OCI-LY3 (cell line): ENCODE measurements at regions not wholly inside any gene's neighbourhood (a gene's known extent, or its start where the extent isn't known, plus 50 kb on each side); places are given as distances from the start of the nearest gene placed in this dataset.

Experiments
- H2AFZ ChIP-seq: fragments of 200-600, 300-600 bp; shearing (Covaris generic); 2 replicates; pipeline ENCODE4 v1.6.0; 2014; ENCODE audit warnings: antibody characterized with exemption, low read depth, low read length
- H3K27ac ChIP-seq: fragments of 200-600, 300-600 bp; sonication (generic); 2 replicates; pipeline ENCODE4 v1.5.1; 2014; ENCODE audit warnings: mild to moderate bottlenecking, low read length, moderate library complexity, mixed read lengths
- H3K27me3 ChIP-seq: fragments of 200-600, 300-600 bp; sonication (generic); 2 replicates; pipeline ENCODE4 v1.6.1; 2014; ENCODE audit warnings: low read depth, low read length, mixed read lengths
- H3K36me3 ChIP-seq: fragments of 200-600, 300-600 bp; sonication (generic); replicated peaks from 2 replicates; pipeline ENCODE3; 2014; ENCODE audit warnings: low read depth, low read length, mixed read lengths
- H3K4me1 ChIP-seq: fragments of 300-600, 200-600 bp; sonication (generic); 2 replicates; pipeline ENCODE4 v1.6.1; 2014; ENCODE audit warnings: low read length, mixed read lengths
- H3K4me2 ChIP-seq: fragments of 200-600, 300-600 bp; sonication (generic); 2 replicates; pipeline ENCODE4 v1.6.1; 2014; ENCODE audit warnings: low read length, mixed read lengths
- H3K4me3 ChIP-seq: fragments of 300-600, 200-600 bp; sonication (generic); 2 replicates; pipeline ENCODE4 v1.5.1; 2014; ENCODE audit warnings: antibody characterized with exemption, mild to moderate bottlenecking, low read length, moderate library complexity
- H3K79me2 ChIP-seq: fragments of 300-600, 200-600 bp; shearing (Covaris generic); 2 replicates; pipeline ENCODE4 v1.6.1; 2014; ENCODE audit warnings: mild to moderate bottlenecking, low read length, mixed read lengths
- H3K9ac ChIP-seq: fragments of 300-600, 200-600 bp; shearing (Covaris generic); 2 replicates; pipeline ENCODE4 v1.6.0; 2014; ENCODE audit warnings: mild to moderate bottlenecking, low read length, moderate library complexity
- H3K9me3 ChIP-seq: fragments of 200-600, 300-600 bp; shearing (Covaris generic); 2 replicates; pipeline ENCODE4 v1.6.1; 2014; ENCODE audit warnings: low read length, mixed read lengths; ENCODE audit not compliant: insufficient read depth
- H4K20me1 ChIP-seq: fragments of 200-600, 300-600 bp; sonication (generic); 2 replicates; pipeline ENCODE4 v1.6.1; 2016; ENCODE audit warnings: low read length, mixed read lengths; ENCODE audit not compliant: insufficient read depth
- CTCF ChIP-seq: fragments of 200-600, 300-600 bp; sonication (generic); IDR thresholded peaks from 2 replicates; pipeline ENCODE4 v1.5.1; 2014; ENCODE audit warnings: antibody characterized with exemption, low read length, low read depth
- EZH2phosphoT487 ChIP-seq: fragments of 200-600 bp; shearing (Covaris generic); IDR thresholded peaks from 2 replicates; pipeline ENCODE4 v1.6.1; 2018; ENCODE audit warnings: antibody characterized with exemption, mixed run types, low read depth

- H3K9ac ChIP-seq = no peak overlapping the region
- no peak overlapping the region for H3K27ac ChIP-seq
- no peaks in the 10 kb centered on the region for H3K36me3 ChIP-seq
- no peak for TF ChIP-seq CTCF
- TF ChIP-seq EZH2phosphoT487 = no peak
- H4K20me1 ChIP-seq = no peaks in the 10 kb centered on the region
- H3K4me2 ChIP-seq = no peak overlapping the region
- no peaks in the 10 kb centered on the region for H3K4me1 ChIP-seq
- H3K4me3 ChIP-seq = no peak overlapping the region
- no peaks in the 10 kb centered on the region for H3K79me2 ChIP-seq
- no peaks in the 10 kb centered on the region for H3K27me3 ChIP-seq
- no peaks in the 10 kb centered on the region for H3K9me3 ChIP-seq
- no peak overlapping the region for H2AFZ ChIP-seq
Observed at GRCh38 chr4:22978656-22979055, 285.9 kb downstream of the GBA3 start.

- Histone ChIP-seq H3K79me2 (no peaks in the 10 kb centered on the region), H3K4me1 (no peaks in the 10 kb centered on the region), H2AFZ (no peak overlapping the region), H3K27ac (no peak overlapping the region), H3K9me3 (no peaks in the 10 kb centered on the region), H3K36me3 (no peaks in the 10 kb centered on the region), H3K4me3 (no peak overlapping the region), H3K27me3 (no peaks in the 10 kb centered on the region), H4K20me1 (no peaks in the 10 kb centered on the region), H3K9ac (no peak overlapping the region), H3K4me2 (no peak overlapping the region)
- TF ChIP-seq CTCF (0 out of 2 replicates have a peak, but pooled peaks have one; percentile 5), EZH2phosphoT487 (no peak)
Observed at GRCh38 chr4:22970665-22971064, 277.9 kb downstream of the GBA3 start.

GRCh38 chr4:22969287-22969896 is 276.7 kb downstream of the GBA3 start:
- Histone ChIP-seq H4K20me1 (no peaks in the 10 kb centered on the region), H3K79me2 (no peaks in the 10 kb centered on the region), H3K36me3 (no peaks in the 10 kb centered on the region), H3K27ac (no peak overlapping the region), H3K4me1 (no peaks in the 10 kb centered on the region), H3K27me3 (no peaks in the 10 kb centered on the region), H3K9me3 (no peaks in the 10 kb centered on the region), H3K4me3 (no peak overlapping the region), H2AFZ (no peak overlapping the region), H3K9ac (no peak overlapping the region), H3K4me2 (no peak overlapping the region)
- no peak for TF ChIP-seq CTCF
- no peak for TF ChIP-seq EZH2phosphoT487

- TF ChIP-seq CTCF = peak; percentile 64
- no peak for TF ChIP-seq EZH2phosphoT487
- no peak overlapping the region for H3K9ac ChIP-seq
- H3K4me3 ChIP-seq = no peak overlapping the region
- no peaks in the 10 kb centered on the region for H3K27me3 ChIP-seq
- no peak overlapping the region for H2AFZ ChIP-seq
- H4K20me1 ChIP-seq = no peaks in the 10 kb centered on the region
- H3K9me3 ChIP-seq = no peaks in the 10 kb centered on the region
- H3K27ac ChIP-seq = no peak overlapping the region
- no peaks in the 10 kb centered on the region for H3K4me1 ChIP-seq
- no peaks in the 10 kb centered on the region for H3K79me2 ChIP-seq
- H3K36me3 ChIP-seq = no peaks in the 10 kb centered on the region
- no peak overlapping the region; the same call in 1 of the 2 replicates for H3K4me2 ChIP-seq
Observed at GRCh38 chr4:22962295-22962694, 269.6 kb downstream of the GBA3 start.
